ENCODE measurements at regions not wholly inside any gene's neighbourhood (a gene's known extent, or its start where the extent isn't known, plus 50 kb on each side); places are given as distances from the start of the nearest gene placed in this dataset.

- no peak overlapping the region for H3K4me3 Mint-ChIP-seq
- no peaks in the 10 kb centered on the region for H3K9me3 Mint-ChIP-seq
- H3K4me1 Mint-ChIP-seq = no peaks in the 10 kb centered on the region
- no peak overlapping the region for H3K27ac Mint-ChIP-seq (ENCODE audit: unreplicated experiment)
- H3K36me3 Mint-ChIP-seq (ENCODE audit: low read depth) = no peaks in the 10 kb centered on the region
- no peak for TF ChIP-seq CTCF (conservative IDR thresholded peaks at IDR 0.05)
- H3K27me3 Mint-ChIP-seq (ENCODE audit: low read depth) = peaks cover 3% of the 10 kb centered on the region
- DNase-seq (ENCODE audit: low read depth, low spot score) = no peak
These were observed 160.9 kb downstream of the RDH14 start for GRCh38 chr2:18399601-18400000.

GRCh38 chr2:18398833-18399232 is 161.6 kb downstream of the RDH14 start:
- Mint-ChIP-seq H3K27me3 (ENCODE audit: low read depth) (peaks cover 3% of the 10 kb centered on the region), H3K4me3 (no peak overlapping the region), H3K27ac (ENCODE audit: unreplicated experiment) (no peak overlapping the region), H3K9me3 (no peaks in the 10 kb centered on the region), H3K36me3 (ENCODE audit: low read depth) (no peaks in the 10 kb centered on the region), H3K4me1 (no peaks in the 10 kb centered on the region)
- DNase-seq (ENCODE audit: low read depth, low spot score) = no peak
- no peak for TF ChIP-seq CTCF (conservative IDR thresholded peaks at IDR 0.05)

GRCh38 chr2:18396329-18397010 is 164.0 kb downstream of the RDH14 start:
- no peak for DNase-seq (ENCODE audit: low read depth, low spot score)
- H3K27ac Mint-ChIP-seq (ENCODE audit: unreplicated experiment) = no peak overlapping the region
- no peak overlapping the region for H3K4me3 Mint-ChIP-seq
- no peak for TF ChIP-seq CTCF (conservative IDR thresholded peaks at IDR 0.05)
- no peaks in the 10 kb centered on the region for H3K4me1 Mint-ChIP-seq
- peaks cover 3% of the 10 kb centered on the region for H3K27me3 Mint-ChIP-seq (ENCODE audit: low read depth)
- H3K36me3 Mint-ChIP-seq (ENCODE audit: low read depth) = no peaks in the 10 kb centered on the region
- H3K9me3 Mint-ChIP-seq = peaks cover 4% of the 10 kb centered on the region

- H3K9me3 Mint-ChIP-seq = peaks cover 4% of the 10 kb centered on the region
- H3K4me3 Mint-ChIP-seq = no peak overlapping the region
- no peak for TF ChIP-seq CTCF (conservative IDR thresholded peaks at IDR 0.05)
- H3K27me3 Mint-ChIP-seq (ENCODE audit: low read depth) = peaks cover 3% of the 10 kb centered on the region
- no peaks in the 10 kb centered on the region for H3K36me3 Mint-ChIP-seq (ENCODE audit: low read depth)
- no peak for DNase-seq (ENCODE audit: low read depth, low spot score)
- no peaks in the 10 kb centered on the region for H3K4me1 Mint-ChIP-seq
- no peak overlapping the region for H3K27ac Mint-ChIP-seq (ENCODE audit: unreplicated experiment)
These were observed 164.9 kb downstream of the RDH14 start for GRCh38 chr2:18395555-18395954.

- TF ChIP-seq CTCF (conservative IDR thresholded peaks at IDR 0.05) = peak; percentile 92
- Mint-ChIP-seq H3K27ac (ENCODE audit: unreplicated experiment) (peak overlapping the region; percentile 45), H3K36me3 (ENCODE audit: low read depth) (no peaks in the 10 kb centered on the region), H3K4me3 (no peak overlapping the region), H3K4me1 (no peaks in the 10 kb centered on the region), H3K9me3 (no peaks in the 10 kb centered on the region), H3K27me3 (ENCODE audit: low read depth) (peaks cover 18% of the 10 kb centered on the region)
- DNase-seq (ENCODE audit: low read depth, low spot score) = peak; percentile 77
These were observed 172.8 kb downstream of the RDH14 start for GRCh38 chr2:18387441-18388206.

Measured in neural crest cell (in vitro differentiated cells).